H9 (cell line): ENCODE measurements at regions not wholly inside any gene's neighbourhood (a gene's known extent, or its start where the extent isn't known, plus 50 kb on each side); places are given as distances from the start of the nearest gene placed in this dataset.

Experiments used
- DNase-seq: peaks from one replicate; pipeline ENCODE4 v3.0.0-alpha.2; 2017
- H2AFZ ChIP-seq: one replicate; pipeline ENCODE4 v1.6.1; 2013; ENCODE audit warnings: mild to moderate bottlenecking, low read length, control low read depth, moderate library complexity
- H2AK5ac ChIP-seq: 2 replicates; pipeline ENCODE4 v1.6.1; 2013; ENCODE audit warnings: low read length, control low read depth, mixed read lengths; ENCODE audit not compliant: insufficient read length
- H2BK120ac ChIP-seq: one replicate; pipeline ENCODE4 v1.6.1; 2013; ENCODE audit warnings: low read depth, mild to moderate bottlenecking, low read length, control low read depth, inconsistent platforms; ENCODE audit not compliant: poor library complexity, severe bottlenecking
- H2BK12ac ChIP-seq: 2 replicates; pipeline ENCODE4 v1.6.1; 2013; ENCODE audit warnings: low read length, control low read depth, mixed read lengths, low read depth; ENCODE audit not compliant: insufficient read length
- H2BK15ac ChIP-seq: 2 replicates; pipeline ENCODE4 v1.6.1; 2013; ENCODE audit warnings: low read depth, low read length, control low read depth
- H2BK20ac ChIP-seq: one replicate; pipeline ENCODE4 v1.6.1; 2013; ENCODE audit warnings: low read depth, mild to moderate bottlenecking, low read length, control low read depth, inconsistent platforms; ENCODE audit not compliant: poor library complexity, severe bottlenecking
- H2BK5ac ChIP-seq: 2 replicates; pipeline ENCODE4 v1.6.1; 2013; ENCODE audit warnings: low read length, control low read depth, mixed read lengths; ENCODE audit not compliant: insufficient read length
- H3K14ac ChIP-seq: 2 replicates; pipeline ENCODE4 v1.6.1; 2013; ENCODE audit warnings: low read length, control low read depth; ENCODE audit not compliant: insufficient read depth
- H3K18ac ChIP-seq: 2 replicates; pipeline ENCODE4 v1.6.1; 2013; ENCODE audit warnings: low read depth, mild to moderate bottlenecking, mixed read lengths, low read length, control low read depth; ENCODE audit not compliant: insufficient read length
- H3K23ac ChIP-seq: 2 replicates; pipeline ENCODE4 v1.6.1; 2013; ENCODE audit warnings: low read length, control low read depth, mixed read lengths, low read depth; ENCODE audit not compliant: insufficient read length
- H3K23me2 ChIP-seq: 2 replicates; pipeline ENCODE4 v1.6.1; 2013; ENCODE audit warnings: low read depth, mild to moderate bottlenecking, mixed read lengths, low read length, control low read depth; ENCODE audit not compliant: insufficient read length, poor library complexity, severe bottlenecking
- H3K27ac ChIP-seq: 2 replicates; pipeline ENCODE4 v1.5.1; 2013; ENCODE audit warnings: low read length, control low read depth, mixed read lengths, low read depth; ENCODE audit not compliant: insufficient read length
- H3K27me3 ChIP-seq: 2 replicates; pipeline ENCODE4 v1.6.1; 2013; ENCODE audit warnings: low read length, control low read depth, inconsistent platforms; ENCODE audit not compliant: insufficient read depth
- H3K4ac ChIP-seq: 2 replicates; pipeline ENCODE4 v1.6.1; 2013; ENCODE audit warnings: low read depth, mild to moderate bottlenecking, control low read depth, inconsistent platforms, low read length, moderate library complexity
- H3K4me1 ChIP-seq: 2 replicates; pipeline ENCODE4 v1.6.1; 2013; ENCODE audit warnings: low read length, control low read depth, inconsistent platforms; ENCODE audit not compliant: insufficient read depth
- H3K4me2 ChIP-seq: 2 replicates; pipeline ENCODE4 v1.6.1; 2013; ENCODE audit warnings: low read length, control low read depth, mixed read lengths; ENCODE audit not compliant: insufficient read length, insufficient read depth
- H3K56ac ChIP-seq: 2 replicates; pipeline ENCODE4 v1.6.1; 2013; ENCODE audit warnings: low read depth, mild to moderate bottlenecking, mixed read lengths, low read length, control low read depth; ENCODE audit not compliant: insufficient read length
- H3K79me1 ChIP-seq: 2 replicates; pipeline ENCODE4 v1.6.1; 2013; ENCODE audit warnings: low read depth, mild to moderate bottlenecking, moderate library complexity, low read length, control low read depth, inconsistent platforms; ENCODE audit not compliant: insufficient read depth, poor library complexity, severe bottlenecking
- H3K79me2 ChIP-seq: 2 replicates; pipeline ENCODE4 v1.6.1; 2013; ENCODE audit warnings: low read length, control low read depth, inconsistent platforms; ENCODE audit not compliant: insufficient read depth
- H3K9ac ChIP-seq: 2 replicates; pipeline ENCODE4 v1.6.1; 2013; ENCODE audit warnings: low read length, control low read depth, mixed read lengths; ENCODE audit not compliant: insufficient read length; ENCODE audit errors: extremely low read depth
- H3K9me3 ChIP-seq: one replicate; pipeline ENCODE4 v1.6.1; 2013; ENCODE audit warnings: low read depth, low read length, inconsistent platforms; ENCODE audit not compliant: control insufficient read depth
- H3T11ph ChIP-seq: one replicate; pipeline ENCODE4 v1.6.1; 2013; ENCODE audit warnings: mild to moderate bottlenecking, low read length, control low read depth, inconsistent platforms
- H4K20me1 ChIP-seq: one replicate; pipeline ENCODE4 v1.6.1; 2013; ENCODE audit not compliant: control insufficient read depth, insufficient read length, insufficient read depth
- H4K5ac ChIP-seq: 2 replicates; pipeline ENCODE4 v1.6.1; 2013; ENCODE audit warnings: low read depth, mild to moderate bottlenecking, mixed read lengths, low read length, control low read depth; ENCODE audit not compliant: insufficient read length
- H4K8ac ChIP-seq: replicated peaks from 2 replicates; pipeline ENCODE4 v1.6.1; 2013; ENCODE audit warnings: low read length, control low read depth, mixed read lengths, low read depth; ENCODE audit not compliant: insufficient read length
- H4K91ac ChIP-seq: 2 replicates; pipeline ENCODE4 v1.6.1; 2013; ENCODE audit warnings: low read depth, mild to moderate bottlenecking, moderate library complexity, mixed read lengths, low read length, control low read depth; ENCODE audit not compliant: insufficient read length
- H3K27ac Mint-ChIP-seq, 3 experiments: 2 replicates in 2 of 3; 3 replicates in 1 of 3; pipeline ENCODE4 v1.8.0; 2020 to 2021; ENCODE audit warnings: mixed read lengths in 3 of 3, mild to moderate bottlenecking in 1 of 3, moderate library complexity in 1 of 3
- H3K27me3 Mint-ChIP-seq: 2 replicates; pipeline ENCODE4 v1.8.0; 2021; ENCODE audit warnings: low read depth, mild to moderate bottlenecking, moderate library complexity, mixed read lengths
- H3K36me3 Mint-ChIP-seq, 3 experiments: 2 replicates in 2 of 3; 3 replicates in 1 of 3; pipeline ENCODE4 v1.8.0; 2020 to 2021; ENCODE audit warnings: low read depth in 3 of 3, mixed read lengths in 3 of 3; ENCODE audit not compliant: insufficient read depth in 1 of 3
- H3K4me1 Mint-ChIP-seq, 2 experiments: 2 replicates each; pipeline ENCODE4 v1.8.0; 2020; ENCODE audit warnings: mixed read lengths in 2 of 2
- H3K4me3 Mint-ChIP-seq, 2 experiments: 2 replicates in 1 of 2; 3 replicates in 1 of 2; pipeline ENCODE4 v1.8.0; 2020 to 2021; ENCODE audit warnings: mild to moderate bottlenecking in 2 of 2, mixed read lengths in 2 of 2, moderate library complexity in 1 of 2
- H3K9me3 Mint-ChIP-seq, 2 experiments: 2 replicates in 1 of 2; 3 replicates in 1 of 2; pipeline ENCODE4 v1.8.0; 2020; ENCODE audit warnings: mild to moderate bottlenecking in 2 of 2, mixed read lengths in 2 of 2, moderate library complexity in 1 of 2
- CTCF ChIP-seq: fragments of 200-600 bp; sonication (generic); conservative IDR thresholded peaks from 3 replicates; pipeline ENCODE4 v1.8.0; 2021; ENCODE audit warnings: antibody characterized with exemption, mild to moderate bottlenecking

GRCh38 chr4:111540671-111541070 lies 604.6 kb upstream of the FAM241A start:
- no peak overlapping the region for H2AK5ac ChIP-seq
- H4K20me1 ChIP-seq: no peaks in the 10 kb centered on the region
- no peak overlapping the region for H3K9ac ChIP-seq
- no peak for TF ChIP-seq CTCF
- no peak overlapping the region for H4K5ac ChIP-seq
- H3T11ph ChIP-seq: no peak overlapping the region
- H3K23me2 ChIP-seq: no peaks in the 10 kb centered on the region
- H3K4ac ChIP-seq: no peak overlapping the region
- H3K79me2 ChIP-seq: no peaks in the 10 kb centered on the region
- H3K56ac ChIP-seq: no peak overlapping the region
- H3K27me3 Mint-ChIP-seq: no peaks in the 10 kb centered on the region
- H3K27ac Mint-ChIP-seq: no peak overlapping the region
- peaks cover 5 to 8% of the 10 kb centered on the region in 2 experiments; a peak in 2 of 4 replicates for H3K4me1 Mint-ChIP-seq
- H3K27ac ChIP-seq: no peak overlapping the region
- H3K4me2 ChIP-seq: no peak overlapping the region
- no peaks in the 10 kb centered on the region for H3K36me3 Mint-ChIP-seq
- H4K91ac ChIP-seq: no peak overlapping the region
- H3K23ac ChIP-seq: no peak overlapping the region
- H2BK120ac ChIP-seq: no peak overlapping the region
- no peak overlapping the region for H2AFZ ChIP-seq
- no peak overlapping the region for H2BK15ac ChIP-seq
- H2BK12ac ChIP-seq: no peak overlapping the region
- peaks cover 3% of the 10 kb centered on the region; the same call in 1 of the 2 replicates for H3K4me1 ChIP-seq
- no peak overlapping the region for H3K4me3 Mint-ChIP-seq
- H3K9me3 ChIP-seq: no peaks in the 10 kb centered on the region
- H3K27me3 ChIP-seq: no peaks in the 10 kb centered on the region
- H3K14ac ChIP-seq: no peak overlapping the region
- no peak overlapping the region for H2BK20ac ChIP-seq
- no peak for DNase-seq
- no peak overlapping the region for H2BK5ac ChIP-seq
- no peaks in the 10 kb centered on the region for H3K9me3 Mint-ChIP-seq
- H3K18ac ChIP-seq: no peak overlapping the region
- no peak overlapping the region for H4K8ac ChIP-seq
- H3K79me1 ChIP-seq: no peaks in the 10 kb centered on the region
